C4-2B (cell line): ENCODE measurements at regions not wholly inside any gene's neighbourhood (a gene's known extent, or its start where the extent isn't known, plus 50 kb on each side); places are given as distances from the start of the nearest gene placed in this dataset.

Experiments
- ZFX ChIP-seq: fragments of 450-650 bp; IDR thresholded peaks from 2 replicates; pipeline ENCODE4 v1.6.1; 2017
- TF ChIP-seq, protein P1 (sequence below): fragments of 450-650 bp; conservative IDR thresholded peaks from 2 replicates; pipeline ENCODE4 v1.5.1; 2017; ENCODE audit warnings: mild to moderate bottlenecking

DNA sequence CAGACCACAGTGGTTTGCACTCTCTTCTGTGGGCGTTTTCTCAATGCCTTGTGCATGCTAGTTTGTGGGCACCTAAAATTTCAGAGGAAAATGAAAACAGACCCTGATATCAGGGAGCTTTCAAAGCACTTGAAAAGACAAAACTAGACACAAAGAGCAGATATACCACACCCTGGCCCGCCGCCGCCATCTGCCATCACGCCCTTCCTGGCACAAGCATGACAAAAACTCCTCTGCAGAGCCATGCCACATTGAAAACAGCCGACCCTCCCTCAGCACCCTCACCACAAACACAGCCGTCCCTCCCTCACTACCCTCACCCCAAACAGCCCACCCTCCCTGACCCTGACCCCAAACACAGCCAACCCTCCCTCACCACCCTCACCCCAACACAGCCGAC is 84.8 kb upstream of the RAB6C start:
- TF ChIP-seq, protein P1, sequence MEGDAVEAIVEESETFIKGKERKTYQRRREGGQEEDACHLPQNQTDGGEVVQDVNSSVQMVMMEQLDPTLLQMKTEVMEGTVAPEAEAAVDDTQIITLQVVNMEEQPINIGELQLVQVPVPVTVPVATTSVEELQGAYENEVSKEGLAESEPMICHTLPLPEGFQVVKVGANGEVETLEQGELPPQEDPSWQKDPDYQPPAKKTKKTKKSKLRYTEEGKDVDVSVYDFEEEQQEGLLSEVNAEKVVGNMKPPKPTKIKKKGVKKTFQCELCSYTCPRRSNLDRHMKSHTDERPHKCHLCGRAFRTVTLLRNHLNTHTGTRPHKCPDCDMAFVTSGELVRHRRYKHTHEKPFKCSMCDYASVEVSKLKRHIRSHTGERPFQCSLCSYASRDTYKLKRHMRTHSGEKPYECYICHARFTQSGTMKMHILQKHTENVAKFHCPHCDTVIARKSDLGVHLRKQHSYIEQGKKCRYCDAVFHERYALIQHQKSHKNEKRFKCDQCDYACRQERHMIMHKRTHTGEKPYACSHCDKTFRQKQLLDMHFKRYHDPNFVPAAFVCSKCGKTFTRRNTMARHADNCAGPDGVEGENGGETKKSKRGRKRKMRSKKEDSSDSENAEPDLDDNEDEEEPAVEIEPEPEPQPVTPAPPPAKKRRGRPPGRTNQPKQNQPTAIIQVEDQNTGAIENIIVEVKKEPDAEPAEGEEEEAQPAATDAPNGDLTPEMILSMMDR = no peak
- TF ChIP-seq ZFX = no peak
